ENCODE measurements at regions not wholly inside any gene's neighbourhood (a gene's known extent, or its start where the extent isn't known, plus 50 kb on each side); places are given as distances from the start of the nearest gene placed in this dataset.
"Not testable (repeated sequence)": the region's sequence is repeated elsewhere in the genome, so short reads cannot be mapped to it uniquely, and the experiment has no call there.

DNA sequence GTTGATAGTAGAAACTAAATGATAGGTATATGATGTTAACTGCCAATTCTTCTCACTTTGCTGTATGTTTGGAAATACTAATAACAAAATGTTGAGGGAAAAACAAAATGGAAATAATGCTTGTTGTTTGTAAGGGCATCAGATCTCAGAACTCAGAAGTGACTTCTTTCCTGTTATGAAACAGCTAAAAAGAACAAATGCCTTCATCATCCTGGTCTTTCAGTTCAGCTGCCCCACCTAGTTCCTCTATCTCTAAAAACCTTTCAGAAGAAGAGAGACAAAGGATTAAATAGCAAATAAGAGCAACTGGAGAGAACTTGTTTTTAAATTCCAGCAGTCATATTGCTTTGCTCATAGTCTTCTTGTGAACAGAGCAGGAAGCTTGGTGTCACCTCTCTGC lies 345.3 kb upstream of the NCAM1 start:
- H3K27ac ChIP-seq (ENCODE audit: low read depth in 2 of 2, low read length in 1 of 2) = peak overlapping the region; percentile 52 to 78
- no peak overlapping the region for H3K4me3 ChIP-seq (ENCODE audit: low read depth in 1 of 2, low read length in 2 of 2)
- peaks cover 0 to 3% of the 10 kb centered on the region in 2 donors for H3K36me3 ChIP-seq (ENCODE audit: control insufficient read depth in 2 of 2, insufficient read depth in 2 of 2, low read length in 1 of 2)
- no peaks in the 10 kb centered on the region for H3K9me3 ChIP-seq (ENCODE audit: control insufficient read depth in 2 of 2, insufficient read depth in 1 of 2, low read depth in 1 of 2, low read length in 1 of 2)
- peaks cover 0 to 12% of the 10 kb centered on the region in 2 donors for H3K4me1 ChIP-seq (ENCODE audit: control insufficient read depth in 2 of 2, insufficient read depth in 2 of 2, low read length in 1 of 2)
- H3K27me3 ChIP-seq (ENCODE audit: control insufficient read depth in 1 of 2, insufficient read depth in 2 of 2, low read length in 2 of 2) = no peaks in the 10 kb centered on the region

DNA sequence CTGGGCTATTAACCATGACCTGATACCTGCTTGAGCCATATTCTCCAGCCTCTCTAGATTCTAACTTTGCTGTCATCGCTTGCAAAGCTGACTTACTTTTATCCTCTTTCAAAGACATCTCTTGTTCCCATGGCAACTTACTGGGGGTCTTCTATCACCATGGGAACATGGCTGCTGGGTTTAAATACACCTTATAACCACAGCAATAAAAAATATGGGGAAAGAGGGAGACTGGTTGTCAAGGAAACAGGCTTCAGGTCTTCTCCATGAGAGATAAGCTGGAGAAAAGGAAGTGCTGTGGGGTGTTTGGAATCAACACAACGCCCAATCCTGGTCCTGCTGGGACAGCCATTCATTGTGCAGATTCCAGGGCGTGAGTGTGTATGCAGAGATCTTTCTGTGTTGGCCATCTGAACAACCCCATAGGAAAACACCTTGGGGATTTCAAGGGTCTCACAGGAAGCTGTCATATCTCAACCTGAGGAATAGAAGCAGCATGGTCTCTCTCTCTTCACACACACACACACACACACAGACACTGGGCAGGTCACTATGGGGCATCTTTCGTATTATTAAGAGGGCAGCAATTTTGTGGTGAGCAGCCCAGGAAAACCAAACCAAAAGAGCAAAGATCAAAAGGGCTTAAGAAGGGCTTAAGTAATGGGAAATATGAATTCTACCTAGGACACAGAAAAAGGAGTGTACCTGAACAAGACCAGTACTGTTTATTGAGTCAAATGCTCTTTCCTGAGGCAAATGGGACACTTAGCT lies 344.7 kb upstream of the NCAM1 start:
- H3K27ac ChIP-seq (ENCODE audit: low read depth in 2 of 2, low read length in 1 of 2) = peak overlapping the region; percentile 52 to 78
- WGBS, 2 donors = 79 to 82% methylated on average over 4 of the region's 4 CpGs

GRCh38 chr11:112617098-112617425 lies 344.2 kb upstream of the NCAM1 start:
- Histone ChIP-seq H3K27me3 (ENCODE audit: control insufficient read depth in 1 of 2, insufficient read depth in 2 of 2, low read length in 2 of 2) (no peaks in the 10 kb centered on the region), H3K9me3 (ENCODE audit: control insufficient read depth in 2 of 2, insufficient read depth in 1 of 2, low read depth in 1 of 2, low read length in 1 of 2) (no peaks in the 10 kb centered on the region), H3K36me3 (ENCODE audit: control insufficient read depth in 2 of 2, insufficient read depth in 2 of 2, low read length in 1 of 2) (peaks cover 0 to 3% of the 10 kb centered on the region in 2 donors), H3K4me3 (ENCODE audit: low read depth in 1 of 2, low read length in 2 of 2) (no peak overlapping the region), H3K4me1 (ENCODE audit: control insufficient read depth in 2 of 2, insufficient read depth in 2 of 2, low read length in 1 of 2) (peaks cover 0 to 13% of the 10 kb centered on the region in 2 donors), H3K27ac (ENCODE audit: low read depth in 2 of 2, low read length in 1 of 2) (peak overlapping the region; percentile 40 to 72)
- 92 to 97% methylated on average over 2 of the region's 2 CpGs for WGBS, 2 donors

More for the DNA sequence above, 344.7 kb upstream of the NCAM1 start:
- peaks cover 0 to 3% of the 10 kb centered on the region in 2 donors for H3K36me3 ChIP-seq (ENCODE audit: control insufficient read depth in 2 of 2, insufficient read depth in 2 of 2, low read length in 1 of 2)
- H3K27me3 ChIP-seq (ENCODE audit: control insufficient read depth in 1 of 2, insufficient read depth in 2 of 2, low read length in 2 of 2) = no peaks in the 10 kb centered on the region
- no peak overlapping the region for H3K4me3 ChIP-seq (ENCODE audit: low read depth in 1 of 2, low read length in 2 of 2)
- no peaks in the 10 kb centered on the region for H3K9me3 ChIP-seq (ENCODE audit: control insufficient read depth in 2 of 2, insufficient read depth in 1 of 2, low read depth in 1 of 2, low read length in 1 of 2)
- peaks cover 0 to 14% of the 10 kb centered on the region in 2 donors for H3K4me1 ChIP-seq (ENCODE audit: control insufficient read depth in 2 of 2, insufficient read depth in 2 of 2, low read length in 1 of 2)

GRCh38 chr11:112617977-112618826 lies 343.0 kb upstream of the NCAM1 start:
- peaks cover 0 to 10% of the 10 kb centered on the region in 2 donors for H3K4me1 ChIP-seq (ENCODE audit: control insufficient read depth in 2 of 2, insufficient read depth in 2 of 2, low read length in 1 of 2)
- peaks cover 0 to 3% of the 10 kb centered on the region in 2 donors for H3K36me3 ChIP-seq (ENCODE audit: control insufficient read depth in 2 of 2, insufficient read depth in 2 of 2, low read length in 1 of 2)
- H3K9me3 ChIP-seq (ENCODE audit: control insufficient read depth in 2 of 2, insufficient read depth in 1 of 2, low read depth in 1 of 2, low read length in 1 of 2) = no peaks in the 10 kb centered on the region
- WGBS, 2 donors = 69 to 77% methylated on average over 13 of the region's 13 CpGs
- no peaks in the 10 kb centered on the region for H3K27me3 ChIP-seq (ENCODE audit: control insufficient read depth in 1 of 2, insufficient read depth in 2 of 2, low read length in 2 of 2)
- H3K4me3 ChIP-seq (ENCODE audit: low read depth in 1 of 2, low read length in 2 of 2) = no peak overlapping the region
- no peak overlapping the region for H3K27ac ChIP-seq (ENCODE audit: low read depth in 2 of 2, low read length in 1 of 2)

DNA sequence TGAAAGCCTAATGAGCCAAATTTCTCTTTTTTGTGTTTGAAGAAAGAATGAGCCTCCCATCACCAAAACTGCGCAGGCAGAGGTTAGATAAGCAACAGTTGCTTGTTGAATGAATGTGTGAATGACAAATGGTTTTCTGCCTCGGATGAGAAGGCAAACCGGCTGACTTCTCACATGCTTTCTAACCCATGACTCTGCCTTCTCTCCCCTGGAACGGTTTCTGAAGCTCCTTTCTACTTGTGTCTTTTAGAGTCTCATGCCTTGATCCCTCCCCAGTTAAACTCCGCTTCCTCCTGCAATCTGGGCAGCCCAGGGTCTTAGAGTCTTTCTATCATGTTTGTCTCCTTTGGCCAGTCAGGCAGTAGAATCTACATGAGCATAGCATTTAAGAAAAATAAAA lies 342.1 kb upstream of the NCAM1 start:
- no peaks in the 10 kb centered on the region for H3K9me3 ChIP-seq (ENCODE audit: control insufficient read depth in 2 of 2, insufficient read depth in 1 of 2, low read depth in 1 of 2, low read length in 1 of 2)
- H3K27ac ChIP-seq (ENCODE audit: low read depth in 2 of 2, low read length in 1 of 2) = no peak overlapping the region
- peaks cover 0 to 3% of the 10 kb centered on the region in 2 donors for H3K36me3 ChIP-seq (ENCODE audit: control insufficient read depth in 2 of 2, insufficient read depth in 2 of 2, low read length in 1 of 2)
- 76 to 84% methylated on average over 5 of the region's 5 CpGs for WGBS, 2 donors
- H3K27me3 ChIP-seq (ENCODE audit: control insufficient read depth in 1 of 2, insufficient read depth in 2 of 2, low read length in 2 of 2) = no peaks in the 10 kb centered on the region
- H3K4me3 ChIP-seq (ENCODE audit: low read depth in 1 of 2, low read length in 2 of 2) = no peak overlapping the region
- H3K4me1 ChIP-seq (ENCODE audit: control insufficient read depth in 2 of 2, insufficient read depth in 2 of 2, low read length in 1 of 2) = peaks cover 0 to 8% of the 10 kb centered on the region in 2 donors

- H3K9me3 ChIP-seq (ENCODE audit: control insufficient read depth in 2 of 2, insufficient read depth in 1 of 2, low read depth in 1 of 2, low read length in 1 of 2) = no peaks in the 10 kb centered on the region
- H3K27me3 ChIP-seq (ENCODE audit: control insufficient read depth in 1 of 2, insufficient read depth in 2 of 2, low read length in 2 of 2) = no peaks in the 10 kb centered on the region
- peaks cover 0 to 3% of the 10 kb centered on the region in 2 donors for H3K36me3 ChIP-seq (ENCODE audit: control insufficient read depth in 2 of 2, insufficient read depth in 2 of 2, low read length in 1 of 2)
- H3K4me3 ChIP-seq (ENCODE audit: low read depth in 1 of 2, low read length in 2 of 2) = no peak overlapping the region
- WGBS, 2 donors = 47 to 48% methylated on average over 7 of the region's 7 CpGs
- peaks cover 0 to 6% of the 10 kb centered on the region in 2 donors for H3K4me1 ChIP-seq (ENCODE audit: control insufficient read depth in 2 of 2, insufficient read depth in 2 of 2, low read length in 1 of 2)
- peak overlapping the region; percentile 89 to 91 for H3K27ac ChIP-seq (ENCODE audit: low read depth in 2 of 2, low read length in 1 of 2)
Measured at GRCh38 chr11:112620621-112621394, 340.4 kb upstream of the NCAM1 start.

- H3K9me3 ChIP-seq (ENCODE audit: control insufficient read depth in 2 of 2, insufficient read depth in 1 of 2, low read depth in 1 of 2, low read length in 1 of 2) = no peaks in the 10 kb centered on the region
- 64% methylated on average over 1 of the region's 1 CpG for WGBS, 2 donors
- no peak overlapping the region for H3K4me3 ChIP-seq (ENCODE audit: low read depth in 1 of 2, low read length in 2 of 2)
- H3K27ac ChIP-seq (ENCODE audit: low read depth in 2 of 2, low read length in 1 of 2) = no peak overlapping the region
- peaks cover 0 to 6% of the 10 kb centered on the region in 2 donors for H3K4me1 ChIP-seq (ENCODE audit: control insufficient read depth in 2 of 2, insufficient read depth in 2 of 2, low read length in 1 of 2)
- H3K27me3 ChIP-seq (ENCODE audit: control insufficient read depth in 1 of 2, insufficient read depth in 2 of 2, low read length in 2 of 2) = no peaks in the 10 kb centered on the region
- peaks cover 0 to under 1% of the 10 kb centered on the region in 2 donors for H3K36me3 ChIP-seq (ENCODE audit: control insufficient read depth in 2 of 2, insufficient read depth in 2 of 2, low read length in 1 of 2)
Measured at GRCh38 chr11:112623057-112623456, 338.2 kb upstream of the NCAM1 start.

DNA sequence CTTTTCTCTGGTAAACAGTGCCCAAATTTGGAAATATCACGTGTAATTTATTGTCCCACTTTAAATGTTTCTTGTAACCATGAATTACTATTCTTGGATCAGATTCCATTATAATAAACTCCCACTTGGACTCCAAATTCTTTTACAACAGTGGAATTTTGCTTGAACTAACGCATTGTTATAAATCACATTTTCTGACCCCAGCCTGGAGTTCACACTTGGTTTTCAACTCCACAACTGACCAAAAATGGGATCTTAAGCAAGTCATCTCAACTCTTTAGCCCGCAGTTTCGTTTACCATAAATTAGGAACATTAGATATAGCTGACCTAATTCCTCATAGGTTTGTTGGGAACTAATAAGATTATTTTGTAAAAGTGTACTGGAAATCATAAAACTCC lies 336.8 kb upstream of the NCAM1 start:
- Histone ChIP-seq H3K4me3 (ENCODE audit: low read depth in 1 of 2, low read length in 2 of 2) (no peak overlapping the region), H3K9me3 (ENCODE audit: control insufficient read depth in 2 of 2, insufficient read depth in 1 of 2, low read depth in 1 of 2, low read length in 1 of 2) (no peaks in the 10 kb centered on the region), H3K36me3 (ENCODE audit: control insufficient read depth in 2 of 2, insufficient read depth in 2 of 2, low read length in 1 of 2) (no peaks in the 10 kb centered on the region), H3K4me1 (ENCODE audit: control insufficient read depth in 2 of 2, insufficient read depth in 2 of 2, low read length in 1 of 2) (peaks cover 0 to 6% of the 10 kb centered on the region in 2 donors), H3K27ac (ENCODE audit: low read depth in 2 of 2, low read length in 1 of 2) (no peak overlapping the region), H3K27me3 (ENCODE audit: control insufficient read depth in 1 of 2, insufficient read depth in 2 of 2, low read length in 2 of 2) (no peaks in the 10 kb centered on the region)
- WGBS, 2 donors = 74 to 78% methylated on average over 4 of the region's 4 CpGs

- not testable (repeated sequence) for H3K36me3 ChIP-seq (ENCODE audit: control insufficient read depth in 2 of 2, insufficient read depth in 2 of 2, low read length in 1 of 2); H3K4me1 ChIP-seq (ENCODE audit: control insufficient read depth in 2 of 2, insufficient read depth in 2 of 2, low read length in 1 of 2); H3K9me3 ChIP-seq (ENCODE audit: control insufficient read depth in 2 of 2, insufficient read depth in 1 of 2, low read depth in 1 of 2, low read length in 1 of 2); H3K27me3 ChIP-seq (ENCODE audit: control insufficient read depth in 1 of 2, insufficient read depth in 2 of 2, low read length in 2 of 2); H3K27ac ChIP-seq (ENCODE audit: low read depth in 2 of 2, low read length in 1 of 2); H3K4me3 ChIP-seq (ENCODE audit: low read depth in 1 of 2, low read length in 2 of 2)
- 69% methylated on average over 2 of the region's 2 CpGs for WGBS, 2 donors
Measured at GRCh38 chr11:112624971-112625370, 336.2 kb upstream of the NCAM1 start.

Measured in esophagus (tissue), 2 donors.